ENCODE measurements at regions not wholly inside any gene's neighbourhood (a gene's known extent, or its start where the extent isn't known, plus 50 kb on each side); places are given as distances from the start of the nearest gene placed in this dataset.
A peak's percentile ranks its signal among the peaks of the same experiment; 100 is the strongest.

DNA sequence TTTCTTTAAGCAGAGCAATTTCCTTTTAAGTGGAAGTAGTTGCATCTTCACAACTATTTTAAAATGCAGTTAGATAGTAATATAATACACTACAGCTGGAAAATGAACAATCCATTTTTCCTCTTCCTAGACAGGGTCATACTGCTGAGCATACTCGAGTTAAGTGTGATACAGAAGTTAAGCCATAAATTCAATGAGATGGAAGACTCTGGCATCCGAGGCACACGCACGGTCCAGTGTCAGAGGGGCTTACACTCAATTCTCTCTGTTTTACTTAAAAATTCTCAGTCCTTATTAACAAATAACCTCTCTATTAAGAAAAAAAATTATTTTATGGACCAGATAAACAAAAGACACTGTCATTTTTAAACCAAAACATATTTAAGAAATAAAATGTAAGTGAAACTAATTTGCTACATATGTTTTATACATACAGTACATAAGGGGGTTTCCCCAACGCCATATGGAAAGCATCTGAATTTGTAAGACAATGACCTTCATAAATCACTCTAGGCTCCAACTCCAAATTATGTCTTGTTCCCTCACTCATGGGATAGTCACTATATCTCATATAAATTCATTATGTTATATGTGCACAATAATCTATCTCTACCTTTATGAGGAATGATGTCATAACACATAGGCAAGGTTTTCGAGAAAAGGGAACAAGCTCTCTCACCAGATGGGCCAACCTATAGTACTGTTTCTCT, 315.3 kb downstream of the PAPSS1 start:
- intact Hi-C loops (cut with DNase I) = no loop called here
- H3K27ac ChIP-seq = no peak overlapping the region

DNA sequence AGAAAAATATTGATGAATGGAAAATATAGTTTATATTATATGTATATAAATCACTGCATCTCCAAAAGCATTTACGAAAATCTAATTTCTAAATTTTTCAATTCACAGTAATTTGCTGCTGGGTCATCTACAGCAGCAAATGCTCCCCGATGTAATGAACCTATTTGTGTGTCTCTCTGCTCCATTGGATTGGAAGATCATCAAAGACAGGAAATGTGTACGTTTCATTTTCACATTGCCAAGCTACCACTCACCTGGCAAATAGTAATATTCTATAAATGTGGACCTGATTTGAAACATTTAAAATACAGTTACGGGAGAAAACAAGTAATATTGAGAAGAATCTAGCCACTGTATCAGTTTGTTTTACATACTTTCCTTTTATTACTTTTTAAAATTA, 317.7 kb downstream of the PAPSS1 start:
- H3K27ac ChIP-seq = no peak overlapping the region
- intact Hi-C loops (cut with DNase I) = no loop called here
- no peaks in the 10 kb centered on the region for H3K27me3 ChIP-seq
- TF ChIP-seq POLR2A (IDR thresholded peaks at IDR 0.05) = no peak
- TF ChIP-seq POLR2AphosphoS5 (IDR thresholded peaks at IDR 0.05; ENCODE audit: insufficient read depth in 1 of 2, low read depth in 1 of 2) = no peak
- TF ChIP-seq, protein P1, sequence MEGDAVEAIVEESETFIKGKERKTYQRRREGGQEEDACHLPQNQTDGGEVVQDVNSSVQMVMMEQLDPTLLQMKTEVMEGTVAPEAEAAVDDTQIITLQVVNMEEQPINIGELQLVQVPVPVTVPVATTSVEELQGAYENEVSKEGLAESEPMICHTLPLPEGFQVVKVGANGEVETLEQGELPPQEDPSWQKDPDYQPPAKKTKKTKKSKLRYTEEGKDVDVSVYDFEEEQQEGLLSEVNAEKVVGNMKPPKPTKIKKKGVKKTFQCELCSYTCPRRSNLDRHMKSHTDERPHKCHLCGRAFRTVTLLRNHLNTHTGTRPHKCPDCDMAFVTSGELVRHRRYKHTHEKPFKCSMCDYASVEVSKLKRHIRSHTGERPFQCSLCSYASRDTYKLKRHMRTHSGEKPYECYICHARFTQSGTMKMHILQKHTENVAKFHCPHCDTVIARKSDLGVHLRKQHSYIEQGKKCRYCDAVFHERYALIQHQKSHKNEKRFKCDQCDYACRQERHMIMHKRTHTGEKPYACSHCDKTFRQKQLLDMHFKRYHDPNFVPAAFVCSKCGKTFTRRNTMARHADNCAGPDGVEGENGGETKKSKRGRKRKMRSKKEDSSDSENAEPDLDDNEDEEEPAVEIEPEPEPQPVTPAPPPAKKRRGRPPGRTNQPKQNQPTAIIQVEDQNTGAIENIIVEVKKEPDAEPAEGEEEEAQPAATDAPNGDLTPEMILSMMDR (IDR thresholded peaks at IDR 0.05) = no peak
- DNase-seq (ENCODE audit: extremely low spot score in 2 of 2) = no peak
- no peaks in the 10 kb centered on the region for H3K9me3 ChIP-seq
- H3K36me3 ChIP-seq = no peaks in the 10 kb centered on the region
- H3K4me3 ChIP-seq = no peak overlapping the region
- H3K4me1 ChIP-seq = no peaks in the 10 kb centered on the region

More for the DNA sequence above, 315.3 kb downstream of the PAPSS1 start:
- no peaks in the 10 kb centered on the region for H3K27me3 ChIP-seq
- H3K4me3 ChIP-seq = no peak overlapping the region
- DNase-seq (ENCODE audit: extremely low spot score in 2 of 2) = no peak
- TF ChIP-seq, protein P1 (IDR thresholded peaks at IDR 0.05) = no peak
- TF ChIP-seq POLR2AphosphoS5 (IDR thresholded peaks at IDR 0.05; ENCODE audit: insufficient read depth in 1 of 2, low read depth in 1 of 2) (no peak), POLR2A (IDR thresholded peaks at IDR 0.05) (no peak)
- H3K36me3 ChIP-seq = no peaks in the 10 kb centered on the region
- H3K4me1 ChIP-seq = no peaks in the 10 kb centered on the region
- H3K9me3 ChIP-seq = no peaks in the 10 kb centered on the region

DNA sequence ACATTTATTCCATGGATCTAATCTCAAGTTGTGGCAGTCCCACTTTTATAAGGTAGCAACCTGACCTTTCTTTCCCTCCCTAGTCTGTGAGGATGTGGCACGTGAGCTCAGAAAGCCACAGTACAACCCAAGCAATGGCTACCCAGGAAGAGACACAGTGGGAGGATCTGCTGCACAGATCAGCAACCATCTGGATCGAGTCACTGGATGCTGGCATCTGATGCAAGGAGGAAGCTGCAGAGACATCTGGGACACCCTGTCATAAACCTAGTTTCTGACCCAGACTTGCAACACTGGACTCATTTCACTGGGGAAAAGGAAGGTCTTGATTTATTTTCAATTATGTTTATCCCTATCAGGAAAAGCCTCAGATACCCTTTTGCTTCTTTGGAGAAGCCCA, 327.1 kb downstream of the PAPSS1 start:
- TF ChIP-seq POLR2A (IDR thresholded peaks at IDR 0.05) = no peak
- H3K4me1 ChIP-seq = no peaks in the 10 kb centered on the region
- H3K27ac ChIP-seq = no peak overlapping the region
- no peaks in the 10 kb centered on the region for H3K36me3 ChIP-seq
- no peaks in the 10 kb centered on the region for H3K9me3 ChIP-seq
- no peaks in the 10 kb centered on the region for H3K27me3 ChIP-seq
- peak overlapping the region in 1 of 2 donors; percentile 13 for H3K4me3 ChIP-seq
- no peak for DNase-seq (ENCODE audit: extremely low spot score in 2 of 2)
- intact Hi-C loops (cut with DNase I) = no loop called here

DNA sequence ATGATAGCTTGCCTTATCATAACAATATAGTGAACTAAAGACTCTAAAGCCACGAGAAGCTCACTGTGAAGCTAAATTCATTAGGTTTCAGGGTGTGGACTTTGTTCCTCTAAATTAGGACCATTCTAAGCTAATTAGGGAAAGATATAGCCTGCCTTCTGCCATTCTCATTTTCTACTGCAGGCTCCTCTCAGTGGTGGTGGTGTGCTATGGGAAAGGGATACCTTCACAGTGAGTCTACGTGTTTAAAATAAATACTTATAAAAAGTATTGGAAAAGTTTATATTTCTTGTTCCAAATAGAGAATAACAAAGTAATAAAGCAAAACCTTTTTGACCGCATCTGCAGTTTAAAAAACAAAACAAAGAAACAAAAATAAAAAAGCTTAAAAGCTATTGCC, 327.7 kb downstream of the PAPSS1 start:
- DNase-seq (ENCODE audit: extremely low spot score in 2 of 2) = no peak
- H3K27ac ChIP-seq = no peak overlapping the region
- no peak overlapping the region for H3K4me3 ChIP-seq
- no peaks in the 10 kb centered on the region for H3K27me3 ChIP-seq
- H3K9me3 ChIP-seq = no peaks in the 10 kb centered on the region
- H3K36me3 ChIP-seq = no peaks in the 10 kb centered on the region
- H3K4me1 ChIP-seq = no peaks in the 10 kb centered on the region
- intact Hi-C loops (cut with DNase I) = no loop called here
- TF ChIP-seq, protein P1 (IDR thresholded peaks at IDR 0.05) = no peak
- no peak for TF ChIP-seq POLR2A (IDR thresholded peaks at IDR 0.05)
- TF ChIP-seq POLR2AphosphoS5 (IDR thresholded peaks at IDR 0.05; ENCODE audit: insufficient read depth in 1 of 2, low read depth in 1 of 2) = no peak

DNA sequence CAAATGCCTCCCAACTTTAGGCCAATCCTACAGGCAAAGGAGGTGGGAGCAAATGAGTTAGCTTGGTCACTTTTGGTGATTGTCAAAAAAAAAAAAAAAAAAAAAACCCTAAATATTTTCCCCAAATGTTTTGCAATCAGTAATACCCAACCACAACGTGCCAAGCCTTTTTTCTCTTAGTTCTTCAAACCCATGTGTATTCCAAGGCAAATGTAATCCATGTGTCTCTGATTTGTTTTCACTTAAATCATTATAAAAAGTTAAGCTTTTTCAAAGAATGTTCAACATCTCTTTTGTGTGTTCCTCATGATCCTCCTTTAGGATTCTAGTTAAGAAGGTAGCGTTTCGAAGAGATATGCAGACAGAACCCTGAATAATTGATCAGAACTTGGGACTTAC, 328.4 kb downstream of the PAPSS1 start:
- Histone ChIP-seq H3K27me3 (no peaks in the 10 kb centered on the region), H3K4me1 (no peaks in the 10 kb centered on the region), H3K9me3 (no peaks in the 10 kb centered on the region), H3K27ac (no peak overlapping the region), H3K4me3 (no peak overlapping the region), H3K36me3 (no peaks in the 10 kb centered on the region)
- intact Hi-C loops (cut with DNase I) = no loop called here
- TF ChIP-seq POLR2A (IDR thresholded peaks at IDR 0.05) (no peak), POLR2AphosphoS5 (IDR thresholded peaks at IDR 0.05; ENCODE audit: insufficient read depth in 1 of 2, low read depth in 1 of 2) (no peak)
- TF ChIP-seq, protein P1 (IDR thresholded peaks at IDR 0.05) = no peak
- DNase-seq (ENCODE audit: extremely low spot score in 2 of 2) = no peak
